ENCODE measurements at regions not wholly inside any gene's neighbourhood (a gene's known extent, or its start where the extent isn't known, plus 50 kb on each side); places are given as distances from the start of the nearest gene placed in this dataset.

DNA sequence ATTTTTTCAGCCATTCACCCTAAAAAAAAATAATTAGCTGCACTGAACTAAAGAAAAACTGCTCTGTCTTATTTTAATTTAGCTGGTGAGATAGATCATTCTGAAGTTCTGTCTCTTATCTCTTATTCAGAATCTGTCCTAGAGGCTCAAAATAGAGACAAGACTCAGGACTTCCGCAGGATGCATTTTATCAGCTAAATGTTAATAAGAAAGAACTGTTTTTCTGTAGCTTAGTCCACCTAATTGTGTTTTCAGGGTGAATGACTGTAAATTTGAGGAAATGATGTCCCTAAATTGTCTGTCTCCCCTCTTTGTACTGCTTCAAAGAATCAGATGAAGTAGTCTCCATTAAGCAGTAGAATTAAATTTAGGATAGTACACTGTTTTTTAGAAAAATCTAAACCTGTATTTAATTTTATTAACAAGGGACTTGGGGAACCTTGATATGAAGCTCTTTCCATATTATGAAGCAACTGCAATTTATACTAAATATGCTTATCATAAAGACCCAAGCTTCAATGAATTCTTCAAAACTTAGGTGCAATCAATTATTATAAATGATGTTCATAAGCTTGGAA is 671.9 kb downstream of the RWDD3 start:
- TF ChIP-seq POLR2A (IDR thresholded peaks at IDR 0.05): no peak
- TF ChIP-seq, protein P1, sequence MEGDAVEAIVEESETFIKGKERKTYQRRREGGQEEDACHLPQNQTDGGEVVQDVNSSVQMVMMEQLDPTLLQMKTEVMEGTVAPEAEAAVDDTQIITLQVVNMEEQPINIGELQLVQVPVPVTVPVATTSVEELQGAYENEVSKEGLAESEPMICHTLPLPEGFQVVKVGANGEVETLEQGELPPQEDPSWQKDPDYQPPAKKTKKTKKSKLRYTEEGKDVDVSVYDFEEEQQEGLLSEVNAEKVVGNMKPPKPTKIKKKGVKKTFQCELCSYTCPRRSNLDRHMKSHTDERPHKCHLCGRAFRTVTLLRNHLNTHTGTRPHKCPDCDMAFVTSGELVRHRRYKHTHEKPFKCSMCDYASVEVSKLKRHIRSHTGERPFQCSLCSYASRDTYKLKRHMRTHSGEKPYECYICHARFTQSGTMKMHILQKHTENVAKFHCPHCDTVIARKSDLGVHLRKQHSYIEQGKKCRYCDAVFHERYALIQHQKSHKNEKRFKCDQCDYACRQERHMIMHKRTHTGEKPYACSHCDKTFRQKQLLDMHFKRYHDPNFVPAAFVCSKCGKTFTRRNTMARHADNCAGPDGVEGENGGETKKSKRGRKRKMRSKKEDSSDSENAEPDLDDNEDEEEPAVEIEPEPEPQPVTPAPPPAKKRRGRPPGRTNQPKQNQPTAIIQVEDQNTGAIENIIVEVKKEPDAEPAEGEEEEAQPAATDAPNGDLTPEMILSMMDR (IDR thresholded peaks at IDR 0.05): no peak
- no peak for TF ChIP-seq EP300 (IDR thresholded peaks at IDR 0.05)
- no peak for TF ChIP-seq POLR2AphosphoS5 (IDR thresholded peaks at IDR 0.05)

Data from sigmoid colon (tissue), 4 donors.